BJ (cell line): ENCODE measurements at regions not wholly inside any gene's neighbourhood (a gene's known extent, or its start where the extent isn't known, plus 50 kb on each side); places are given as distances from the start of the nearest gene placed in this dataset.

ENCODE experiments used
- CTCF ChIA-PET: fragments of 350-600 bp; formaldehyde crosslinking; extraction: SDS; loops from one replicate; lab custom pipeline; 2021; ENCODE audit warnings: antibody characterized with exemption, inconsistent platforms; lab: Yijun Ruan, JAX
- POLR2A ChIA-PET: fragments of 300-600 bp; sonication (Branson Sonifier 250); formaldehyde crosslinking; extraction: SDS; loops from one replicate; lab custom pipeline; 2021; ENCODE audit warnings: antibody characterized with exemption; lab: Charles Lee
- DNase-seq: peaks from one replicate; pipeline ENCODE4 v3.0.0-alpha.2; 2011; ENCODE audit warnings: low read depth
- H3K27me3 ChIP-seq: 2 replicates; pipeline ENCODE4 v1.6.0; 2011; ENCODE audit warnings: low read length; ENCODE audit not compliant: control insufficient read depth, insufficient read depth
- H3K36me3 ChIP-seq: 2 replicates; pipeline ENCODE4 v1.5.1; 2011; ENCODE audit warnings: low read length; ENCODE audit not compliant: control insufficient read depth, insufficient read depth
- H3K4me3 ChIP-seq: 2 replicates; pipeline ENCODE4 v1.5.1; 2011; ENCODE audit warnings: low read depth, mild to moderate bottlenecking, control low read depth, low read length
- TF ChIP-seq, protein P1 (sequence below): IDR thresholded peaks from 2 replicates; pipeline ENCODE4 v1.5.1; 2011; ENCODE audit warnings: low read depth, mild to moderate bottlenecking, control low read depth, inconsistent platforms, low read length, moderate library complexity; ENCODE audit not compliant: insufficient read depth

DNA sequence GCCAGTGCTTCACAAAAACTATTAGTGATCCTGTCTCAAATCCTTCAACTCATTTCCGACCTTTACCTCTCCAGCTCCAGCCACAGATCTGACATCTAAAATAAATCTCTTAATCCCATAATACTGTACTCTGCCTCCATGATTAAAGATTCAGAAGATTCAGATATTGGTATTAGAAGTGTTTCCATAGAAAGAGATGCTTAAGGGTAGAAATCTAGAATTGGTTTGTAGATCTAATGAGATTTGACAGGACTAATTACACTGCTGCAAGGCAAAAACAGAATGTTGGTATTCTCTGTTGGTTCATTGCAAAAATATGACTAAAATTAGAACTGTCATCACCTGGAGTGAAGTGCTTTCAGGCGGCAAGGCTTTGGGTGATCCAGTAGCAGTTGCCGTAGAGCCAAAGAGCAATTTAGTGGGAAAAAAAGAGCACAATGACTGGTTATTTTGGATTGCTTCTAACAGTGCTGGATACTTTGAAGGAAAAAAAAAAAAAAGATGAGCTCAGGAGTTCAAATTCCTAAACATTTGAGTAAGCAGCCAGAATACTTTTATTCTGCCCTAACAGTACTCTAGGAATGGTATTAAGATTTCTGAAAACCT is 940.1 kb upstream of the SORCS1 start:
- no peaks in the 10 kb centered on the region for H3K27me3 ChIP-seq
- POLR2A ChIA-PET: no interaction called here
- no peak overlapping the region for H3K4me3 ChIP-seq
- H3K36me3 ChIP-seq: no peaks in the 10 kb centered on the region
- no peak for DNase-seq
- CTCF ChIA-PET: interaction anchor here (0.6 kb wide), 1 partner anchor 739 kb away, joined by 3 read pairs; no protein-coding TSS in a partner anchor
- TF ChIP-seq, protein P1, sequence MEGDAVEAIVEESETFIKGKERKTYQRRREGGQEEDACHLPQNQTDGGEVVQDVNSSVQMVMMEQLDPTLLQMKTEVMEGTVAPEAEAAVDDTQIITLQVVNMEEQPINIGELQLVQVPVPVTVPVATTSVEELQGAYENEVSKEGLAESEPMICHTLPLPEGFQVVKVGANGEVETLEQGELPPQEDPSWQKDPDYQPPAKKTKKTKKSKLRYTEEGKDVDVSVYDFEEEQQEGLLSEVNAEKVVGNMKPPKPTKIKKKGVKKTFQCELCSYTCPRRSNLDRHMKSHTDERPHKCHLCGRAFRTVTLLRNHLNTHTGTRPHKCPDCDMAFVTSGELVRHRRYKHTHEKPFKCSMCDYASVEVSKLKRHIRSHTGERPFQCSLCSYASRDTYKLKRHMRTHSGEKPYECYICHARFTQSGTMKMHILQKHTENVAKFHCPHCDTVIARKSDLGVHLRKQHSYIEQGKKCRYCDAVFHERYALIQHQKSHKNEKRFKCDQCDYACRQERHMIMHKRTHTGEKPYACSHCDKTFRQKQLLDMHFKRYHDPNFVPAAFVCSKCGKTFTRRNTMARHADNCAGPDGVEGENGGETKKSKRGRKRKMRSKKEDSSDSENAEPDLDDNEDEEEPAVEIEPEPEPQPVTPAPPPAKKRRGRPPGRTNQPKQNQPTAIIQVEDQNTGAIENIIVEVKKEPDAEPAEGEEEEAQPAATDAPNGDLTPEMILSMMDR: no peak

DNA sequence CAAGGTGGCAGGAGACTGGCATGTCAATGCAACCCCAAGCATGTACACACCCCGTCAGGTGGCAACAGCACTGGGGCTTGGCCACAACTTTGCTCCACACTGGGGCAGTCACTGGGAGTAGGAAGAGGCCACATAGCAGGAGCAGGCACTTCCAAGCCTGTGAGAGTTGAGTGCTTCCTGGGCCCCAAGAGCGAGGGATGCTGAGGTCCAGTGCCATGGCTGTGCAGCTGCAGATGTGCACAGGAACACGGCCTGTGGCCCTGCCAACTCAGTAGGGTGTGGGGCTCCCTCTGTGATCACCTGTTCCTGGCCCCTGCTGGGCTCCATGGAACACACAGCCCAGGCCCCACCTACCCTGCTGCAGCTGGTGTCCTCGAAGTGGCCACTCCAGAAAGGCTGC is 932.8 kb upstream of the SORCS1 start:
- CTCF ChIA-PET: no interaction called here
- H3K27me3 ChIP-seq: no peaks in the 10 kb centered on the region
- POLR2A ChIA-PET: no interaction called here

DNA sequence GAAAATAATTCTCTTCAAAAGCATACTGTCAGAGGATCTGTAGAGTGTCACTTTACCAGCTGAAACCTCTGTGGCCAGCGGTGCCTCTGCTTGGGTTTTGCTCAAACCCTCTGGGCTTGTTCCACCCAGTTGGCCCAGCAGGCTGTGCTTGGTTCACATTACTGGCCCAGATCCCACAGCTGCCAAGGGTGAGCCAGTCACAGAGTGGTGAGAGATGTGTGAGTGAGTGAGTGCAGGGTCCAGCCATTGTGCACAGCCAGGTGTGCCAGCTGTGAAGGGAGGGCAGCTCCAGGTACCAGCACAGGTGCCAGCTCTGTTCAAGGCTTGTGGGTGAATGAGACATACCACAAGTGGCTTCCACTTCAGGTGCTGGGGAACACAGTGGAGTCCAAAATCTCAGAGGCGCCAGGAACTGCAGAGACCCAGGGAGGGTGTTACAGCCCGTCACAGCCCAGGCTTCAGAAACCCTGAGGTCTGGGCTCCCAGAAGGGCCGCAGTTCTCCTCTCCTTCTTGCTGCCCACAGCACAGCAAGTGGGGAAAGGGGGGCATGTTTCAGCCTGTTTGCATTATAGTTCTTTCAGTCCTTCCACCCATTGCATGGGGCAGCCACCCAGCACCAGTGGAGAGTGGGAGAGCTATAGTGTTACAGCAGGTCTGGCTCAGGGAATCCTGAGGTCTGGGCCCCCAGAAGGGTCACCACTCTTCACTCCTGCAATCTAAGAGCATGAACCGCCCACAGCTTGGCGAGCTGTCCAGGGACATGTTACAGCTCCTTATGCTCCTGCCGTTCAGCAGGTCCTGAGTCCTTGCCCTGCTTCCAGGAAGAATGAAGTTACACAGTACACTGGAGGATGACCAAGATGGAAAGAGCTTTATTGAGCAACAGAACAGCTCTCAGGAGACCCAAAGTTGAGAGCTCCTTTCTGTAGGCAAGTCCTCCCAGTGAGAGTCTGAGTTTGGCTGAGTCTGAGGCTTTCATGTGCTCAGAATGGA is 931.7 kb upstream of the SORCS1 start:
- POLR2A ChIA-PET: no interaction called here
- DNase-seq: no peak
- TF ChIP-seq, protein P1: no peak
- Histone ChIP-seq H3K27me3 (no peaks in the 10 kb centered on the region), H3K4me3 (no peak overlapping the region), H3K36me3 (no peaks in the 10 kb centered on the region)
- CTCF ChIA-PET: interaction anchor here (0.5 kb wide), 1 partner anchor 208 kb away, joined by 4 read pairs; no protein-coding TSS in a partner anchor

More for the DNA sequence above, 932.8 kb upstream of the SORCS1 start:
- H3K36me3 ChIP-seq: no peaks in the 10 kb centered on the region
- TF ChIP-seq, protein P1: no peak
- DNase-seq: no peak
- no peak overlapping the region for H3K4me3 ChIP-seq

DNA sequence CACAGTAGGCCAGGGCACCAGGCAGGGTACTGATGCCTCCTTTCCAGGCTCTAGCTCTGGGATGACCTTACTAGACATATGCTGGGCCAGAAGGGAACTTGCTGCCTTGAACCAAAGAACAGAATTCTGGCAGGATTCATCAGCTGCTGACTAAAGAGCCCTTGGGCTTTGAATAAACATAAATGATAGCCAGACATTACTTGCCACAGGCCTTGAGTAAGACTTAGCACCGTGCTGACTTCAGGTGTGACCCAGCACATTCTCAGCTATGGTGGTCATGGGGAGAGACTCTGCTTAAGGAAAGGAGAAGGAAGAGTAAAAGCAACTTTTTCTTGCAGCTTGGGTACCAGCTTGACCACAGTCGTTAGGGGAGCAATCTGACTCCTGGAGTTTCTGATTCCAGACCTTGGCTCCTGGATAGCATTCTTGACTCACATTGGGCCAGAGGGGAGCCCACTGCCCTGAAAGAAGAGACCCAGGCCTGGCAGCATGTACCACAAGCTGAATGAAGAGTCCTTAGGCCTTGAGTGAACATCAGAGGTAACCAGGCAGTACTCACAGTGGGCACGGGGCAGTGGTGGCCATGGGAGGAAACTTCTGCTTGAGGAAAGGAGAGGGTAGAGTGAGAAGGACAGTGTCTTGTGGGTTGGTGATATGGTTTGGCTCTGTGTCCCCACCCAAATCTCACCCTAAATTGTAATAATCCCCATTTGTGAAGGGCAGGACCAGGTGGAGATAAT is 926.1 kb upstream of the SORCS1 start:
- no peak overlapping the region for H3K4me3 ChIP-seq
- no peaks in the 10 kb centered on the region for H3K27me3 ChIP-seq
- TF ChIP-seq, protein P1: no peak
- no peaks in the 10 kb centered on the region for H3K36me3 ChIP-seq
- CTCF ChIA-PET: no interaction called here
- POLR2A ChIA-PET: no interaction called here
- DNase-seq: no peak
